ENCODE measurements at regions not wholly inside any gene's neighbourhood (a gene's known extent, or its start where the extent isn't known, plus 50 kb on each side); places are given as distances from the start of the nearest gene placed in this dataset.

GRCh38 chr1:90573736-90574135 lies 143.4 kb downstream of the BARHL2 start:
- Histone ChIP-seq H3K27ac (ENCODE audit: low read depth) (no peak overlapping the region), H2AFZ (no peak overlapping the region), H3K9me2 (ENCODE audit: insufficient read depth) (no peaks in the 10 kb centered on the region), H3F3A (replicated peaks; ENCODE audit: low read depth) (no peaks in the 10 kb centered on the region), H3K4me3 (no peak overlapping the region), H3K36me3 (ENCODE audit: insufficient read depth) (no peaks in the 10 kb centered on the region), H3K4me2 (no peak overlapping the region), H3K4me1 (ENCODE audit: insufficient read depth) (no peaks in the 10 kb centered on the region), H4K20me1 (replicated peaks; ENCODE audit: insufficient read depth) (no peaks in the 10 kb centered on the region), H3K79me2 (replicated peaks; ENCODE audit: insufficient read depth) (no peaks in the 10 kb centered on the region), H3K27me3 (ENCODE audit: insufficient read depth) (no peaks in the 10 kb centered on the region)
- H3K27me3 Mint-ChIP-seq (ENCODE audit: insufficient read depth, low read depth, poor library complexity) = no peaks in the 10 kb centered on the region
- no peak overlapping the region for H3K27ac Mint-ChIP-seq
- H3K9me3 Mint-ChIP-seq = no peaks in the 10 kb centered on the region
- H3K4me1 Mint-ChIP-seq = no peaks in the 10 kb centered on the region
- ATAC-seq (no peak), DNase-seq (ENCODE audit: low spot score) (no peak)
- H3K36me3 Mint-ChIP-seq (ENCODE audit: low read depth) = no peaks in the 10 kb centered on the region
- no peak overlapping the region for H3K4me3 Mint-ChIP-seq
- TF ChIP-seq JUNB (IDR thresholded peaks at IDR 0.05; ENCODE audit: unreplicated experiment) (no peak), EZH2 (IDR thresholded peaks at IDR 0.05; ENCODE audit: low read depth, unreplicated experiment) (no peak), CREB1 (CRISPR knock-in tag; IDR thresholded peaks at IDR 0.05; ENCODE audit: low read depth) (no peak), ETS1 (IDR thresholded peaks at IDR 0.05) (no peak), ZNF331 (CRISPR knock-in tag; IDR thresholded peaks at IDR 0.05; ENCODE audit: low read depth) (no peak), REST (IDR thresholded peaks at IDR 0.05; ENCODE audit: unreplicated experiment) (no peak), STAT1 (IDR thresholded peaks at IDR 0.05; ENCODE audit: unreplicated experiment) (no peak), EZH2phosphoT487 (IDR thresholded peaks at IDR 0.05; ENCODE audit: unreplicated experiment) (no peak), POLR2AphosphoS5 (IDR thresholded peaks at IDR 0.05; ENCODE audit: low read depth) (no peak), NANOG (IDR thresholded peaks at IDR 0.05; ENCODE audit: borderline replicate concordance) (no peak), CTCF (conservative IDR thresholded peaks at IDR 0.05; ENCODE audit: low read depth in 2 of 2) (no peak), ZNF114 (CRISPR knock-in tag; IDR thresholded peaks at IDR 0.05) (no peak), ZNF462 (CRISPR knock-in tag; IDR thresholded peaks at IDR 0.05) (no peak)

Measured in GM23338 (cell line).